Pancreas (tissue), 2 donors: ENCODE measurements at regions not wholly inside any gene's neighbourhood (a gene's known extent, or its start where the extent isn't known, plus 50 kb on each side); places are given as distances from the start of the nearest gene placed in this dataset.

Experiments
- microRNA-seq, 2 donors: library from miRNA; unstranded; fragments of <30 nt; microRNA quantifications; one replicate each; pipeline versions ENCODE4 to v1.1.0, GENCODE V29; 2019 to 2020
- donor health status: DM: no; HTN: no; CAD: no; lungs with moderate emphysema.
- donor health status: DM: no; HTN: no; CAD: no.

Small RNA genes lying in the stretch of these regions (microRNA-seq; reads per million reads assigned to microRNA genes)
- 0 reads per million in 2 donors for gene MIR5197
